ENCODE measurements at regions not wholly inside any gene's neighbourhood (a gene's known extent, or its start where the extent isn't known, plus 50 kb on each side); places are given as distances from the start of the nearest gene placed in this dataset.

- TF ChIP-seq EZH2 (IDR thresholded peaks at IDR 0.05; ENCODE audit: low read length, missing control alignments): no peak
- TF ChIP-seq CTCF (conservative IDR thresholded peaks at IDR 0.05 in 1 of 2, IDR thresholded peaks at IDR 0.05 in 1 of 2; ENCODE audit: low read depth in 1 of 2, low read length in 2 of 2): no peak
These were observed 161.5 kb upstream of the FRMD6 start for GRCh38 chr14:51490205-51490604.

Data from fibroblast of lung (primary cell).